ENCODE measurements at regions not wholly inside any gene's neighbourhood (a gene's known extent, or its start where the extent isn't known, plus 50 kb on each side); places are given as distances from the start of the nearest gene placed in this dataset.

- no peak overlapping the region for H3K27ac Mint-ChIP-seq
- H3K27me3 Mint-ChIP-seq = peaks cover 4 to 49% (median 9%) of the 10 kb centered on the region in 5 donors
- no peak overlapping the region for H3K27ac ChIP-seq (ENCODE audit: low read depth, low read length)
- no peak overlapping the region for H3K4me3 ChIP-seq (ENCODE audit: low read length)
- peaks cover 0 to 1% (median 0%) of the 10 kb centered on the region in 11 donors for H3K9me3 Mint-ChIP-seq
- H3K4me1 Mint-ChIP-seq = no peaks in the 10 kb centered on the region
- ATAC-seq (no peak), DNase-seq (no peak)
- H3K36me3 ChIP-seq (ENCODE audit: control insufficient read depth in 2 of 3, insufficient read depth in 3 of 3, low read length in 3 of 3) = no peaks in the 10 kb centered on the region
- intact Hi-C loops (cut with micrococcal nuclease) = no loop called here
- H3K27me3 ChIP-seq (ENCODE audit: control insufficient read depth in 2 of 2, insufficient read depth in 2 of 2, low read length in 2 of 2) = no peaks in the 10 kb centered on the region
- H3K9me3 ChIP-seq (ENCODE audit: control insufficient read depth in 2 of 3, low read length in 3 of 3) = no peaks in the 10 kb centered on the region
- ChIA-PET POLR2A (no interaction called here), CTCF (no interaction called here)
- H3K4me3 Mint-ChIP-seq = no peak overlapping the region
- H3K36me3 Mint-ChIP-seq = peaks cover 0 to 3% (median 0%) of the 10 kb centered on the region in 5 donors
- H3K4me1 ChIP-seq (ENCODE audit: control insufficient read depth in 2 of 2, insufficient read depth in 2 of 2, low read length in 2 of 2) = no peaks in the 10 kb centered on the region
Observed at GRCh38 chr1:39149509-39149908, 55.0 kb upstream of the MACF1 start.

GRCh38 chr1:39150779-39151178 lies 53.7 kb upstream of the MACF1 start:
- no peaks in the 10 kb centered on the region for H3K36me3 ChIP-seq (ENCODE audit: control insufficient read depth in 2 of 3, insufficient read depth in 3 of 3, low read length in 3 of 3)
- H3K36me3 Mint-ChIP-seq = peaks cover 0 to 3% (median 0%) of the 10 kb centered on the region in 5 donors
- no peak overlapping the region for H3K27ac Mint-ChIP-seq
- intact Hi-C loops (cut with micrococcal nuclease) = no loop called here
- no peak overlapping the region for H3K4me3 Mint-ChIP-seq
- H3K4me1 Mint-ChIP-seq = peaks cover 0 to 8% (median 3%) of the 10 kb centered on the region in 7 donors
- H3K4me3 ChIP-seq (ENCODE audit: low read length) = no peak overlapping the region
- peaks cover 0 to 1% (median 0%) of the 10 kb centered on the region in 11 donors for H3K9me3 Mint-ChIP-seq
- no peaks in the 10 kb centered on the region for H3K27me3 ChIP-seq (ENCODE audit: control insufficient read depth in 2 of 2, insufficient read depth in 2 of 2, low read length in 2 of 2)
- DNase-seq (no peak), ATAC-seq (no peak)
- CTCF ChIA-PET = no interaction called here
- H3K27ac ChIP-seq (ENCODE audit: low read depth, low read length) = no peak overlapping the region
- peaks cover 4 to 39% (median 9%) of the 10 kb centered on the region in 5 donors for H3K27me3 Mint-ChIP-seq
- no peaks in the 10 kb centered on the region for H3K4me1 ChIP-seq (ENCODE audit: control insufficient read depth in 2 of 2, insufficient read depth in 2 of 2, low read length in 2 of 2)
- H3K9me3 ChIP-seq (ENCODE audit: control insufficient read depth in 2 of 3, low read length in 3 of 3) = no peaks in the 10 kb centered on the region
- POLR2A ChIA-PET = no interaction called here

- intact Hi-C loops (cut with micrococcal nuclease) = no loop called here
Observed at GRCh38 chr1:39151267-39151666, 53.2 kb upstream of the MACF1 start.

GRCh38 chr1:39152923-39153322 lies 51.6 kb upstream of the MACF1 start:
- peaks cover 0 to 1% (median 0%) of the 10 kb centered on the region in 11 donors for H3K9me3 Mint-ChIP-seq
- Histone ChIP-seq H3K4me3 (ENCODE audit: low read length) (no peak overlapping the region), H3K27ac (ENCODE audit: low read depth, low read length) (no peak overlapping the region), H3K27me3 (ENCODE audit: control insufficient read depth in 2 of 2, insufficient read depth in 2 of 2, low read length in 2 of 2) (no peaks in the 10 kb centered on the region), H3K4me1 (ENCODE audit: control insufficient read depth in 2 of 2, insufficient read depth in 2 of 2, low read length in 2 of 2) (no peaks in the 10 kb centered on the region), H3K9me3 (ENCODE audit: control insufficient read depth in 2 of 3, low read length in 3 of 3) (no peaks in the 10 kb centered on the region), H3K36me3 (ENCODE audit: control insufficient read depth in 2 of 3, insufficient read depth in 3 of 3, low read length in 3 of 3) (no peaks in the 10 kb centered on the region)
- ChIA-PET CTCF (no interaction called here), POLR2A (no interaction called here)
- H3K27ac Mint-ChIP-seq = no peak overlapping the region
- no peak overlapping the region for H3K4me3 Mint-ChIP-seq
- H3K27me3 Mint-ChIP-seq = peaks cover 0 to 22% (median 4%) of the 10 kb centered on the region in 5 donors
- DNase-seq (no peak), ATAC-seq (no peak)
- intact Hi-C loops (cut with micrococcal nuclease) = no loop called here
- peaks cover 0 to 8% (median 3%) of the 10 kb centered on the region in 7 donors for H3K4me1 Mint-ChIP-seq
- peaks cover 0 to 1% (median 0%) of the 10 kb centered on the region in 5 donors for H3K36me3 Mint-ChIP-seq

More at GRCh38 chr1:39151267-39151666, 53.2 kb upstream of the MACF1 start:
- ChIA-PET CTCF (no interaction called here), POLR2A (no interaction called here)
- H3K4me1 Mint-ChIP-seq = peaks cover 0 to 8% (median 3%) of the 10 kb centered on the region in 7 donors
- H3K27ac Mint-ChIP-seq = no peak overlapping the region
- H3K4me3 ChIP-seq (ENCODE audit: low read length) = no peak overlapping the region
- ATAC-seq (no peak), DNase-seq (no peak)
- H3K9me3 ChIP-seq (ENCODE audit: control insufficient read depth in 2 of 3, low read length in 3 of 3) = no peaks in the 10 kb centered on the region
- no peak overlapping the region for H3K27ac ChIP-seq (ENCODE audit: low read depth, low read length)
- peaks cover 4 to 34% (median 9%) of the 10 kb centered on the region in 5 donors for H3K27me3 Mint-ChIP-seq
- H3K4me3 Mint-ChIP-seq = no peak overlapping the region
- peaks cover 0 to 3% (median 0%) of the 10 kb centered on the region in 5 donors for H3K36me3 Mint-ChIP-seq
- H3K36me3 ChIP-seq (ENCODE audit: control insufficient read depth in 2 of 3, insufficient read depth in 3 of 3, low read length in 3 of 3) = no peaks in the 10 kb centered on the region
- H3K27me3 ChIP-seq (ENCODE audit: control insufficient read depth in 2 of 2, insufficient read depth in 2 of 2, low read length in 2 of 2) = no peaks in the 10 kb centered on the region
- no peaks in the 10 kb centered on the region for H3K4me1 ChIP-seq (ENCODE audit: control insufficient read depth in 2 of 2, insufficient read depth in 2 of 2, low read length in 2 of 2)
- peaks cover 0 to 1% (median 0%) of the 10 kb centered on the region in 11 donors for H3K9me3 Mint-ChIP-seq

- intact Hi-C loops (cut with micrococcal nuclease) = no loop called here
- Histone ChIP-seq H3K4me1 (ENCODE audit: control insufficient read depth in 2 of 2, insufficient read depth in 2 of 2, low read length in 2 of 2) (no peaks in the 10 kb centered on the region), H3K36me3 (ENCODE audit: control insufficient read depth in 2 of 3, insufficient read depth in 3 of 3, low read length in 3 of 3) (no peaks in the 10 kb centered on the region), H3K27me3 (ENCODE audit: control insufficient read depth in 2 of 2, insufficient read depth in 2 of 2, low read length in 2 of 2) (no peaks in the 10 kb centered on the region), H3K4me3 (ENCODE audit: low read length) (no peak overlapping the region), H3K27ac (ENCODE audit: low read depth, low read length) (no peak overlapping the region), H3K9me3 (ENCODE audit: control insufficient read depth in 2 of 3, low read length in 3 of 3) (no peaks in the 10 kb centered on the region)
- POLR2A ChIA-PET = no interaction called here
- DNase-seq (no peak), ATAC-seq (no peak)
- Mint-ChIP-seq H3K4me1 (peaks cover 0 to 8% (median 3%) of the 10 kb centered on the region in 7 donors), H3K27me3 (peaks cover 0 to 24% (median 4%) of the 10 kb centered on the region in 5 donors), H3K4me3 (no peak overlapping the region), H3K27ac (no peak overlapping the region), H3K36me3 (no peaks in the 10 kb centered on the region), H3K9me3 (peaks cover 0 to 1% (median 0%) of the 10 kb centered on the region in 11 donors)
- CTCF ChIA-PET = interaction anchor here (0.6 kb wide), 1 partner anchor 10 kb away, joined by 3 read pairs; no protein-coding TSS in a partner anchor
Observed at GRCh38 chr1:39153684-39154083, 50.8 kb upstream of the MACF1 start.

GRCh38 chr1:39154553-39155421 lies 49.7 kb upstream of the MACF1 start:
- CTCF ChIA-PET = no interaction called here
- Mint-ChIP-seq H3K9me3 (peaks cover 0 to 1% (median 0%) of the 10 kb centered on the region in 11 donors), H3K27ac (no peak overlapping the region), H3K36me3 (no peaks in the 10 kb centered on the region), H3K4me1 (peaks cover 0 to 9% (median 3%) of the 10 kb centered on the region in 7 donors), H3K4me3 (no peak overlapping the region), H3K27me3 (peaks cover 0 to 28% (median 0%) of the 10 kb centered on the region in 5 donors)
- intact Hi-C loops (cut with micrococcal nuclease) = no loop called here
- no peak overlapping the region for H3K27ac ChIP-seq (ENCODE audit: low read depth, low read length)
- H3K4me1 ChIP-seq (ENCODE audit: control insufficient read depth in 2 of 2, insufficient read depth in 2 of 2, low read length in 2 of 2) = no peaks in the 10 kb centered on the region
- DNase-seq (no peak), ATAC-seq (no peak)
- no peak overlapping the region for H3K4me3 ChIP-seq (ENCODE audit: low read length)
- H3K36me3 ChIP-seq (ENCODE audit: control insufficient read depth in 2 of 3, insufficient read depth in 3 of 3, low read length in 3 of 3) = no peaks in the 10 kb centered on the region
- H3K27me3 ChIP-seq (ENCODE audit: control insufficient read depth in 2 of 2, insufficient read depth in 2 of 2, low read length in 2 of 2) = no peaks in the 10 kb centered on the region
- POLR2A ChIA-PET = no interaction called here
- no peaks in the 10 kb centered on the region for H3K9me3 ChIP-seq (ENCODE audit: control insufficient read depth in 2 of 3, low read length in 3 of 3)
